ENCODE measurements at regions not wholly inside any gene's neighbourhood (a gene's known extent, or its start where the extent isn't known, plus 50 kb on each side); places are given as distances from the start of the nearest gene placed in this dataset.

- DNase-seq (ENCODE audit: low spot score), result no peak
Measured at GRCh38 chr1:212190169-212190568, 95.0 kb upstream of the PPP2R5A start.

DNA sequence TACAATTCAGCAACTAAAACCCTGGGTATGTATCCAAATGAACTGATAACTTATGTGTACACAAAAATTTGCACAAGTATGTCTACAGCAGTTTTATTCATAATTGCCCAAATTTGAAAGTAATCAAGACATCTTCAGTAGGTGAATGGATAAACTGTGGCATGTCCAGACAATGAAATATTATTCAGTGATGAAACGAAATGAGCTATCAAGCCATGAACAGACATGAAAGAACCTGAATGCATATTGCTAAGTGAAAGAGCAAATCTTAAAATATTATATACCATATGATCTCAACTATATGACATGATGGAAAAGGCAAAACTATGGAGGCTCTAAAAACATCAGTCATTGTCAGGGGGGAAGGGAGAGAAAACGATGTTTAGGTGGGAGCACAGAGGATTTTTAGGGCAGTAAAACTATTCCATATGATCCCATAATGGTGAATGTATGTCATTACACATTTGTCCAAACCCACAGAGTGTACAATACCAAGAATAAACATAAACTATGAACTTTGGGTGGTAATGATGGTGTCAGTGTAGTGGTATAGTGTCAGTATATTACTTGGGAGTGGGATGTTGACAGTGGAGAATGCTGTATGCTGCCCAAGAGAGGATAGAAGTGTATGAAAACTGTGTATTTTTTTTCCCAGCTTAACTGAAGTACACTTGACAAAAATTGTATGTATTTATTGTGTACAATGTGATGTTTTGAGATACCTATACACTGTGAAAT is 92.8 kb upstream of the PPP2R5A start:
- DNase-seq (ENCODE audit: low spot score), result no peak

DNA sequence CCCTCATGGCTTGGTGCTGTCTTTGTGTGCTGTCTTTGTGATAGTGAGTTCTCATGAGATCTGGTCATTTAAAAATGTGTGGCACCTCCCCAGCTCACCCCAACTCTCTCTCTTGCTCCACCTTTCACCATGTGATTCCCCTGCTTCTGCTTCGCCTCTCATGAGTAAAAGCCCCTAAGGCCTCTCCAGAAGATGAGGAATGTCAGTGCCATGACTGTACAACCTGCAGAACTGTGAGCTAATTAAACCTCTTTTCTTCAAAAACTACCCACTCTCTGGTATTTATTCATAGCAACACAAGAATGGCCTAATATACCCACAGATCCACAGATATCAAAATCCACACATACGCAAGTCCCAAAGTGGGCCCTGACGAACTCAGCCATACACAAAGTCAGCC is 88.9 kb upstream of the PPP2R5A start:
- no peak for DNase-seq (ENCODE audit: low spot score)

DNA sequence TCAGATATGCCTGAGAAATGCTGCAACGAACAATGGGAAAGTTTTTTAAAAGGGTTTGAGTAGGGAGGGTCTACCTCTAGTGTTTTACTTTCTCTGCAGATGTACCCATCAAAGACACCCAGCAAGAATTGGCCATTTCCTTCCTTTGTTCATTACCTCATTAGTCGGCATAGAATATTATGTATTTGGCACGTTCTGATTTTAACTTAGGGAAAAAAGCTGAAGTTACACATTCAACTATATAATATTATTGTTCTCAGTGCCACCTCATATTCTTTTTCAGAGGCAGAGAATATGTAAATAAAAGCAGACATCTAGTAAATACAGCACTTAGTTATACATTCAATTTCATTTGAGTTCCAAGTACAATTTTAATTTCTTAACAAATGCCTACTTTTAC is 83.7 kb upstream of the PPP2R5A start:
- no peak for DNase-seq (ENCODE audit: low spot score)

- DNase-seq (ENCODE audit: low spot score), result no peak
Measured at GRCh38 chr1:212203630-212204029, 81.6 kb upstream of the PPP2R5A start.

- no peak for DNase-seq (ENCODE audit: low spot score)
Measured at GRCh38 chr1:212205006-212205405, 80.2 kb upstream of the PPP2R5A start.

GRCh38 chr1:212205843-212206242 is 79.4 kb upstream of the PPP2R5A start:
- DNase-seq (ENCODE audit: low spot score), result no peak

DNA sequence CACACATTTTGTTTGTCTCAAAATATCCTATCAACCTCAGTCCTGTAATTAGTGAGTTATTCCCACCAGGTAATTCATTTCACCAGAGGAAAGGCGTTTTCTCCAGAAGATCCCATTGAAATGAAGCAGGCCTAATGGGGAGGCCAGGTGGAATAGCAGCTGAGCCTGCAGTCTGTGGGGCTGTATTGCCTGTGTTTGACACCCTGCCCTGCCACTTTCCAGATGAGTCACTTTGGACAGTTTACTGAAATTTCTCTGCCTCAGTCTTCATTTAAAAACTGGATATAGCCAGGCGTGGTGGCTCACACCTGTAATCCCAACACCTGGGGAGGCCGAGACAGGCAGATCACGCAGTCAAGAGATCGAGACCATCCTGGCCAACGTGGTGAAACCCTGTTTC is 78.1 kb upstream of the PPP2R5A start:
- no peak for DNase-seq (ENCODE audit: low spot score)

DNA sequence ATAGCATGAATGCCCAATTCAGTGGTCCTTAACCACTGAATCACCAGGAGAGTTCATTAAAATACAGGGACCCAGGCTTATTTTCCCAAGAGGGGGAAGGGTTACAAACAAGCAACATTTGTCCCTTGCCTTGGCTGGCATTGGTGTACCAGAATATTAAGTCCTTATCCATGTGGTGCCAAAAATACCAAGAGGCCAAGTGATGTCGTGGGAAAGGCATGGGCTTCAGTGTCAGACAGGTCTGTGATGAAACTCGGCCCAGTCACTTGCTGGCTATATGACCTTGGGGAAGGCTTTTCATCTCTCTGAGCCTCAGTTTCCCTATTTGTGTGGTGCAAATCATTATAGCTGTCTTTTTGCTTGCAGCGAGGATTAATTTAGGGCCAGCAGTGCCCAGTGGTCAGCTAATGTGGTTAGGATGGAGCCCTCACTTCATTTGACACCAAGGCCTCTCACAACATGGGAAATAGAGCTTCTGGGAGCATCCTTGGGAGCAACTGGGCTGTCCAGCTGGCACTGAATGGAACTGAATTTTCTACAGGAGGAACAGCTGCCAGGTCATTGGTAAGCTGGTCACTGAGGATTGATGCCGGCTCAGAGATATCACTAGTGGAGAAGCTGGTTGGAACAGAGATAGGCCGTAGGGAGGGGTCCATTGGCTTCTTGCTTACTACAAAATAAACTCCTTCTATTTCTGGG is 77.2 kb upstream of the PPP2R5A start:
- no peak for DNase-seq (ENCODE audit: low spot score)

DNA sequence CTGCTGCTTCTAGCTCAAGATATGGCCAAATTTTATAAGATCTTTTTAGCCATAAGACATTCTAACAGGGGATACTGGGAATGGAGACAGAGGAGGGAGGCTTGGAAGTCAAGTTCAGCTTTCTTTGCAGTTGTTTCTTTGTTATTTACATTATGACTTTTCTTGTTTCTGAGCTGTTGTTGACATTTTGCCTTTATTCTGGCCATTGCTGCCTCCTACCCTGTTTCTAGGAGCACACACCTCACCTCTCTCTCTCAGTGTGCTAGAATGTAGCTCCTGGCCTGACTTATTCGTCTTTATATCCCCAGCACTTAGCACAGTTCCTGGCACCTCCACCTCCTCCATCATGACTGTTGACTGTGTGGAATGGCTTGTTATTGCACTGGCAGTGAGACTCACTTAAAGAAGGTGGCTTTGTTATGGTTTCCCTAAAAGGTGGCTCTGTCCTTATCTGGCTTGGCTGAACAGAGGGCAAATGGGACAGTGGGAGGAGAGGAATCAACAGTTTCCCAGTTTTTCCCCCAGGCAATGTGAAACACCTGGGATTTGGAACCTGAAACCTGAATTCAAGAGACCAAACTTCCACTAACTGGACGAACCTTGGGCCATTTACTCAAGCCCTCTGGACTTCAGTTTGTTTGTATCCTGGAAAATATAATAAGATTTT is 76.1 kb upstream of the PPP2R5A start:
- DNase-seq (ENCODE audit: low spot score), result no peak

DNA sequence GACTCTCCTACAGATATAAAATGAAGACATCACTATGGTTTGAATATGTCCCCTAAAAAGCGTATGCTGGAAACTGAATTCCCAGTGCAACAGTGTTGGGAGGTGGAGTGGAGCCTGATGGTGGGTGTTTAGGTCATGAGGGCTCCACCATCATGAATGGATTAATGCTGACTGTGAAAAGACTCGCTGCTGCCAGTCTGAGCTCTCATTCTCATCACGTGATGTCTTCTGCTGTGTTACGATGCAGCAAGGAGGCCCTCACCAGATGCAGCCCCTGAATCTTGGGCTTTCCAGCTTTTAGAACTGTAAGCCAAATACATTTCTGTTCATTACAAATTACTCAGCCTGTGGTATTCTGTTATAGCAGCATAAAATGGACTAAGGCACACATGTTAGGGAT is 73.8 kb upstream of the PPP2R5A start:
- DNase-seq (ENCODE audit: low spot score), result no peak

- no peak for DNase-seq (ENCODE audit: low spot score)
Measured at GRCh38 chr1:212212343-212212742, 72.9 kb upstream of the PPP2R5A start.

DNA sequence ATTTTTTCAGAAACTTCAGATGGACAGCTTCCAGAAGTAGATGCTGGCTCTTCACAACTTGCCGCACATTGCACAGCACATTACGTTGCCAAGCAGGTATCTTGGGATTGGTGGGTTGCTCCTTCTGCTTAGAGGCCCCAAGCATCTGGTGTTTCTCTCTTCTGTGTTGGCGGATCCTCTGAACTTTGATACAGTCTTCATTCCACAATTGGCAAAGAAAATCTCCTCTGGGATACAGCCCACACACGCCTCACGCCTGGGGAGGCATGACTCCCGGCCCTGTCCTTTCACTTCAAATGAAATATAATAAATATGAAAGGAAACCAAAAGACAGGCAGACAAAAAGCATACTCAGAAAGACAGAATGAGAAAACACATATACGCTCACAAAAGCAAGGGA is 72.3 kb upstream of the PPP2R5A start:
- no peak for DNase-seq (ENCODE audit: low spot score)

- DNase-seq (ENCODE audit: low spot score), result no peak
Measured at GRCh38 chr1:212213784-212214183, 71.4 kb upstream of the PPP2R5A start.

GRCh38 chr1:212214325-212214724 is 70.9 kb upstream of the PPP2R5A start:
- no peak for DNase-seq (ENCODE audit: low spot score)

GRCh38 chr1:212215910-212216309 is 69.3 kb upstream of the PPP2R5A start:
- no peak for DNase-seq (ENCODE audit: low spot score)

DNA sequence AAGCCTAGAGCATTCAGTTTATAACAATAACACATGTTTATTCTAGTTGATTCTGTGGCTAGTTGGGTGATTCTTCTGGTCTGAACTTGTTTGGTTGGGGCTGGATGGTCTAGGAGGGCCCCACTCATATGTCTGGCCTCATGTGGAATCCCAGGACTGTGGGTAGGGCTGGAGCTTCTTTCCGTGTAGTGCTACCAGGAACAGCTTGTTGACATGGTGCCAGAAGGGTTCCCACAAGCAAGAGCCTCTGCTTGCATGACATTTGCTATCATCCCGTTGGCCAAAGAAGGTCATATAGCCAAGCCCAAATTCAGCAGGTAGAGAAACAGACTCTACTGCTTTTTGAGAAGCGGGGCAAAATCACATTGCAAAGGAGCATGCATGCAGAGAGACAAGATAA is 67.6 kb upstream of the PPP2R5A start:
- DNase-seq (ENCODE audit: low spot score), result no peak

DNA sequence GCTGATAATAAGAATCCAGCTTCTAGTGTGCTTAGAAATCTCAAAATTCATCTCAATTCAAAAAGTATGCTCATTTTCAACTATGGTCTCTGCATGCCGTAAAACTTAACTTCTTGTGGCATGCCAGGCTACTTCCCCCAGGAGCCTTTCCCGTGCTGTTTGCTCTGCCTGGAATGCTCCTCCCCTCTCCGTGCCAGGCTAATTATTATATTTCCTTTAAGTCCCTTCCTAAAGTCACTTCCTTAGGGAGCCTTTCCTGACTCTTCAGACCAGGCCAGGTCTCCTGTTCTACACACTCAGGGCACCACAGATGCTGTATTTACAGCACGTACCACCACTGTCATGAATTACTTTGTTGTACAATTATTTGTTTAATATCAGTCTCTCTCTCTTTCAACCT is 67.1 kb upstream of the PPP2R5A start:
- DNase-seq (ENCODE audit: low spot score), result no peak

DNA sequence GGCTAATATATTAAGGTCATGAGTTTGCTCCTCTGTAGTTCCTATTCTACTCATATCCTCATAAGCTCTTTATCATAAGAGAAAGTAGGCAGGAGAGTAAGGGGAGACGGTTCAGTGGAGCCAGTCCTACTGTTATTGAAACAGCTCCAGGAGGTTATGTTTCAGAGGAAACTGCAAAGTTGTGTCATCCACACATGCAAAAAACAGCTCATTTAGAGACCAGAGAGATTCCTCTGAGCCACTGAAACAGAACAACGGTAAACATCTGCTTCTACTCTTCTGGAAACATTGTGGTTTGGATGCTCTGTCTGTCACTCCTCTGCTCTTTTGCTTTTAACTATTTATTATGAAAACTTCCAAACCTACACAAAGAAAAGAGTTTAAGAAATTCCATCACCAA is 66.3 kb upstream of the PPP2R5A start:
- no peak for DNase-seq (ENCODE audit: low spot score)

DNA sequence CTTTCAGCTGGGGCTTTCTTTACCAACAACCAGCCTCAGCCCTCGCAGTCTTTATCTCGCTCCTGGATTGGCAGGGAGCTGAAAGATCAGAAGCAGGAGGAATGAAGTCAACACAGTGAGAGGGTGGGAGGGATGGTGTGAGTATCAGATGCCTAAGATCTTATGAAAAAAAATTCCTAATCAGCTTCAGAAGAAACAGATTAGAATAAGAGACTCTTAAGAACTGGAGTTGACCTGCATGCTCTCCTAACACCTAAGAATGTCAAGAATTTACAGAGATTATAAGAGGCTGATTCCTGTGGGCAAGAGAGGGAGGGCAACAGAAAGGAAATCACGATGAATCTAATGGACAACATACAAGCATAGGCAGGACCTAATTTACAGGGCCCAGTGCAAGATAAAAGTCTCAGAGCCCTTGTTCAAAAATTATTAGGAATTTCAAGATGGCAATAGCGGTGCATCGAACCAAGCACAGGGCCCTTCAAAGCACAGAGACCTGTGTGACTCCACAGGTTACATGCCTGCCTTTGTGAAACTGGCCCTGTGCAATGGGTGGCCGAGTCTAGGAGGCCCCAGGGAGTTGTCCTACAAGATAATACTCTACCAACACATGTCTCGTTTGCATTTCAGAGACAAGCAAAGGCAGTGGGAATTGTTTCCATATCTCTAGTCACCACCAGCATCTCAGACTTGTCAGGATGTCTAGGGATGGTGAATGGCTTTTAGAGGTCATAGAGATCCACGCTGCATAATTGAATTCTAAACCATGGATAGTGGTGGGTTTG is 65.3 kb upstream of the PPP2R5A start:
- peak; percentile 41 for DNase-seq (ENCODE audit: low spot score)

- DNase-seq (ENCODE audit: low spot score), result no peak
Measured at GRCh38 chr1:212221801-212222200, 63.4 kb upstream of the PPP2R5A start.

DNA sequence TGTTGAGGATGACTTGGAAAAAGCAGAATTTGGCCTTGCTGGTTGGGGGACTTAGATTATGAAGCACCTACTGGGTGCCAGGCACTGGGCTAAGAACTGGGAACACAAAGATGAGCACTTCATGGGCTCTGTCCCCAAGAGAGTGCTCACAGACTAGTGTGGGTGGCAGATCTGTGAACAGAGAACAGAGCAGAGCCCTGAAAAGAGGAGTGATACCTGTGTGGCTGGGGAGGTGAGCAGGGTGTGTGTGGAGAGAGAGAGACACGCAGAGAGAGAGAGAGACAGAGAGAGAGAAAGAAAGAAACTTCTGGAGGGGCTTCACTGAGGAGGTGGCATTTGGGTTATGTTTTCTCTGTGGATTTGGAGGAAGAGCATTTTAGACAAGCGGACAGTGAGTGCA is 61.1 kb upstream of the PPP2R5A start:
- no peak for DNase-seq (ENCODE audit: low spot score)

DNA sequence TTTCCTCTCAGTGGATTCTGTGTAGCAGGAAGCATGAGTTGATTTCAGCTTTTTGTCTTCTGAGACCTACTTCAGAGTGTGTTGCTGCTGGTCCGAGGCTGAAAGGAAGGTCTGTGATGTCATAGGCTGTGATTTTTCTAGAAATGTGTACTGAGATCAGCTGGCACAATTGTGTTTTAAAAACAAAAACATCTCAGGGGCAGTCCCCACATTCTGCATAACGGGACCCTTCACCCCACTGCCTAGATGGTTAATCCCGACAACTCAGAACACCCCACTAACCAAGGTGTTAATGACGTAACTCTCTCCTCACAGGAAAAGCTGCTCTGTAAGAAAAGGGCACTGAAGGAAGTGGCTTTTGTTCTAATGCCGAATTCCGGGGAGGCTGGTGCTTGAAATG is 59.8 kb upstream of the PPP2R5A start:
- DNase-seq (ENCODE audit: low spot score), result no peak
